KG1 (cell line): ENCODE measurements at regions not wholly inside any gene's neighbourhood (a gene's known extent, or its start where the extent isn't known, plus 50 kb on each side); places are given as distances from the start of the nearest gene placed in this dataset.

Experiments
- DNase-seq: peaks from one replicate; lab custom pipeline; 2025; lab: John Stamatoyannopoulos, UW

GRCh38 chr12:123100882-123101281, 50.0 kb downstream of the PITPNM2 start:
- DNase-seq, result no peak

- no peak for DNase-seq
Measured at GRCh38 chr12:123100450-123100849, 50.4 kb downstream of the PITPNM2 start.

GRCh38 chr12:123099560-123100192, 51.2 kb downstream of the PITPNM2 start:
- no peak for DNase-seq

- DNase-seq, result no peak
Measured at GRCh38 chr12:123098780-123099179, 52.1 kb downstream of the PITPNM2 start.

- DNase-seq, result no peak
Measured at GRCh38 chr12:123097561-123098084, 53.3 kb downstream of the PITPNM2 start.

GRCh38 chr12:123096741-123097140, 54.1 kb downstream of the PITPNM2 start:
- DNase-seq, result no peak

GRCh38 chr12:123096182-123096581, 54.7 kb downstream of the PITPNM2 start:
- DNase-seq, result no peak

GRCh38 chr12:123095078-123095881, 55.6 kb downstream of the PITPNM2 start:
- DNase-seq, result no peak

GRCh38 chr12:123094349-123095077, 56.4 kb downstream of the PITPNM2 start:
- DNase-seq, result no peak

GRCh38 chr12:123092866-123093265, 58.0 kb downstream of the PITPNM2 start:
- no peak for DNase-seq

- no peak for DNase-seq
Measured at GRCh38 chr12:123091230-123092150, 59.4 kb downstream of the PITPNM2 start.

GRCh38 chr12:123089631-123090353, 61.1 kb downstream of the PITPNM2 start:
- peak; percentile 24 for DNase-seq

GRCh38 chr12:123089140-123089539, 61.8 kb downstream of the PITPNM2 start:
- DNase-seq, result no peak

- DNase-seq, result no peak
Measured at GRCh38 chr12:123085730-123086487, 65.0 kb downstream of the PITPNM2 start.

- no peak for DNase-seq
Measured at GRCh38 chr12:123085066-123085465, 65.8 kb downstream of the PITPNM2 start.

GRCh38 chr12:123083661-123084571, 67.0 kb downstream of the PITPNM2 start:
- DNase-seq, result no peak

- DNase-seq, result no peak
Measured at GRCh38 chr12:123080634-123081033, 70.3 kb downstream of the PITPNM2 start.

- no peak for DNase-seq
Measured at GRCh38 chr12:123078531-123079155, 72.2 kb downstream of the PITPNM2 start.

- DNase-seq, result no peak
Measured at GRCh38 chr12:123078120-123078465, 72.8 kb downstream of the PITPNM2 start.
